ENCODE measurements at regions not wholly inside any gene's neighbourhood (a gene's known extent, or its start where the extent isn't known, plus 50 kb on each side); places are given as distances from the start of the nearest gene placed in this dataset.

DNA sequence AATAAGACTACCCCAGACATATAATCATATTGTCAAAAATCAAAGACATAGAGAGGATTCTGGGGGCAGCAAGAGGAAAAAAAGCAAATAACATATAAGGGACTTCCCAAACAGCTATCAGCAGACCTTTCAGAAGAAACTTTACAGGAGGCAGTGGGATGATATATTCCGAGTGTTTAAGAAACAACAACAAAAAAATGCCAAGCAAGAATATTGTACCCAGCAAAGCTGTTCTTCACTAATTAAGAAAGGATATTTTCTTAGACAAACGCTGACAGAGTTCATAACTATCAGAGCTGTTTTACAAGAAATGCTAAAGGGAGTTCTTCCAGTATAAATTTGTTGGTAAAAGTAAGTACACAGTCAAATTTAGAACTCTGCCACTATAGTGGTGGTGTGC is 243.3 kb upstream of the AFDN start:
- Histone ChIP-seq H3K4me1 (replicated peaks in 1 of 2; ENCODE audit: control insufficient read depth in 2 of 2, insufficient read depth in 2 of 2, low read length in 2 of 2) (no peaks in the 10 kb centered on the region), H3K27ac (ENCODE audit: extremely low read depth, low read depth, low read length) (no peak overlapping the region), H3K9me1 (ENCODE audit: control insufficient read depth, insufficient read depth, low read length) (no peaks in the 10 kb centered on the region), H2AFZ (ENCODE audit: low read depth, low read length) (no peak overlapping the region), H3K79me2 (ENCODE audit: control insufficient read depth, insufficient read depth, low read length) (no peaks in the 10 kb centered on the region), H3K9me3 (replicated peaks; ENCODE audit: control insufficient read depth, insufficient read depth, low read depth, low read length) (no peaks in the 10 kb centered on the region; the same call in none of the 2 replicates), H4K20me1 (replicated peaks; ENCODE audit: control insufficient read depth, insufficient read depth, low read length) (no peaks in the 10 kb centered on the region), H3K4me2 (ENCODE audit: insufficient read depth, low read length) (no peak overlapping the region), H3K4me3 (no peak overlapping the region), H3K36me3 (ENCODE audit: control insufficient read depth, insufficient read depth, low read length) (no peaks in the 10 kb centered on the region), H3K27me3 (ENCODE audit: control insufficient read depth in 2 of 2, insufficient read depth in 2 of 2, low read length in 2 of 2) (peaks cover 0 to 10% of the 10 kb centered on the region in 2 experiments; a peak in 4 of 5 replicates), H3K9ac (ENCODE audit: insufficient read depth in 1 of 2, low read depth in 2 of 2, low read length in 2 of 2) (no peak overlapping the region)
- POLR2A ChIA-PET, result interaction anchor here (0.7 kb wide), 2 partner anchors 125 to 443 kb away, joined by 3 read pairs; no protein-coding TSS in a partner anchor
- ATAC-seq (no peak), DNase-seq (ENCODE audit: extremely low read depth in 1 of 4, low spot score in 3 of 4) (no peak), FAIRE-seq (no peak)
- TF ChIP-seq C11orf30 (IDR thresholded peaks at IDR 0.05; ENCODE audit: low read depth) (no peak), KLF16 (IDR thresholded peaks at IDR 0.05) (no peak), MTA2 (IDR thresholded peaks at IDR 0.05; ENCODE audit: low read depth) (no peak), CBX2 (IDR thresholded peaks at IDR 0.05; ENCODE audit: insufficient read depth, low read length, poor library complexity, severe bottlenecking) (no peak), ELF1 (tag; IDR thresholded peaks at IDR 0.05) (no peak), BACH1 (tag; IDR thresholded peaks at IDR 0.05) (no peak), ZKSCAN3 (CRISPR knock-in tag; IDR thresholded peaks at IDR 0.05) (no peak)
- BruUV-seq (replicated peaks), result no TSS peak
- CTCF ChIA-PET (ENCODE audit: low intra/inter-chr PET ratio), result no interaction called here
- 3% methylated on average over 2 of the region's 2 CpGs for WGBS (ENCODE audit: insufficient coverage, low coverage, missing lambda C conversion rate)
- in situ Hi-C loops (cut with MboI) (no loop called here), intact Hi-C loops (cut with micrococcal nuclease) (no loop called here)
